Kidney (tissue), 13 donors: ENCODE measurements at regions not wholly inside any gene's neighbourhood (a gene's known extent, or its start where the extent isn't known, plus 50 kb on each side); places are given as distances from the start of the nearest gene placed in this dataset.

Source experiments
- DNase-seq, 5 donors: peaks; one replicate each; pipeline ENCODE4 v3.0.0-alpha.2; 2013 to 2020
- FAIRE-seq: peaks from 2 replicates; lab custom pipeline; 2012; peaks lifted over from hg19 to GRCh38; lab: Jason Lieb, UNC
- H3K27ac ChIP-seq, 2 donors: one replicate each; pipeline ENCODE4 v1.7.0; 2013; ENCODE audit warnings: low read depth in 2 of 2, low read length in 2 of 2, inconsistent platforms in 1 of 2
- H3K27me3 ChIP-seq: one replicate; pipeline ENCODE4 v1.7.1; 2013; ENCODE audit warnings: low read length, inconsistent platforms; ENCODE audit not compliant: control insufficient read depth, insufficient read depth
- H3K36me3 ChIP-seq, 3 donors: one replicate each; pipeline versions ENCODE4 v1.7.0 to v1.7.1; 2013; ENCODE audit warnings: low read length in 3 of 3, control low read depth in 1 of 3, inconsistent platforms in 1 of 3; ENCODE audit not compliant: insufficient read depth in 3 of 3, control insufficient read depth in 2 of 3
- H3K4me1 ChIP-seq, 3 donors: one replicate each; pipeline versions ENCODE4 v1.7.0 to v1.7.1; 2013; ENCODE audit warnings: low read length in 3 of 3, inconsistent platforms in 1 of 3, low read depth in 1 of 3; ENCODE audit not compliant: control insufficient read depth in 2 of 3, insufficient read depth in 2 of 3
- H3K4me3 ChIP-seq, 3 donors: one replicate each; pipeline versions ENCODE4 v1.7.0 to v1.8.1; 2013; ENCODE audit warnings: low read length in 3 of 3, control low read depth in 1 of 3, inconsistent platforms in 1 of 3
- H3K9ac ChIP-seq, 3 donors: one replicate each; pipeline versions ENCODE4 v1.7.0 to v1.7.1; 2013; ENCODE audit warnings: low read length in 3 of 3, control low read depth in 1 of 3, inconsistent platforms in 1 of 3
- H3K9me3 ChIP-seq, 3 donors: one replicate each; pipeline versions ENCODE4 v1.7.0 to v1.7.1; 2013; ENCODE audit warnings: low read length in 3 of 3, control low read depth in 1 of 3, inconsistent platforms in 1 of 3; ENCODE audit not compliant: control insufficient read depth in 2 of 3, insufficient read depth in 1 of 3
- intact Hi-C: fragments of 100-400 bp; cut with DNase I; formaldehyde crosslinking; loops from one replicate; pipeline ENCODE4 v1.11.1; 2022
- TF ChIP-seq, protein P1 (sequence below): IDR thresholded peaks from 3 replicates; pipeline ENCODE4 v1.5.1; 2012; ENCODE audit warnings: mild to moderate bottlenecking, moderate library complexity, borderline replicate concordance; ENCODE audit not compliant: insufficient read depth; ENCODE audit errors: extremely low read depth
- donor health status: control.
- donor health status: control.
- donor health status: control.
- donor health status: control.
- donor health status: control.
- donor health status: DM: yes; HTN: yes; CAD: no.
- donor health status: Normal renal cell carcinoma (clear cell type).

DNA sequence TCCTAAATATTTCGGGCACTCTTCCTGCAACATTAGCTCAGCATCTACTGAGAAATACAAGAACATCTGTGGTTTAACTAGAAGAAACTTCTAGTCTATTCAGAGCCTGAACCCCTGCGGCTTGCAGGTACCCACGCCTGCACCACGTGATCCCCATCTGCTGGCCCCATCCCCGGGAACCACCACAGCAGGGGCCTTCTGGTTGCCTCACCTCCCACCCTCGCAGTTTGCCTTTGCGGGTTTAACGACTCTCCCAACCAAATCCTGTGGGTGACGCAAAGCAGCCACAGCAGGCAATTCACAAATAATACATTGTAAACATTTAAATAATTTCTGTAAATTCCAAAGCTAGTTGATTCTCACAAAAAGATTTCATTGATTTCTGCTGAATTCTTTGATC is 90.2 kb upstream of the TMEM18 start:
- H3K36me3 ChIP-seq: no peaks in the 10 kb centered on the region
- H3K4me1 ChIP-seq: no peaks in the 10 kb centered on the region
- no peak overlapping the region for H3K9ac ChIP-seq
- no peak overlapping the region for H3K4me3 ChIP-seq
- H3K27me3 ChIP-seq: no peaks in the 10 kb centered on the region
- no peak for FAIRE-seq
- DNase-seq: no peak
- intact Hi-C loops: no loop called here
- TF ChIP-seq, protein P1, sequence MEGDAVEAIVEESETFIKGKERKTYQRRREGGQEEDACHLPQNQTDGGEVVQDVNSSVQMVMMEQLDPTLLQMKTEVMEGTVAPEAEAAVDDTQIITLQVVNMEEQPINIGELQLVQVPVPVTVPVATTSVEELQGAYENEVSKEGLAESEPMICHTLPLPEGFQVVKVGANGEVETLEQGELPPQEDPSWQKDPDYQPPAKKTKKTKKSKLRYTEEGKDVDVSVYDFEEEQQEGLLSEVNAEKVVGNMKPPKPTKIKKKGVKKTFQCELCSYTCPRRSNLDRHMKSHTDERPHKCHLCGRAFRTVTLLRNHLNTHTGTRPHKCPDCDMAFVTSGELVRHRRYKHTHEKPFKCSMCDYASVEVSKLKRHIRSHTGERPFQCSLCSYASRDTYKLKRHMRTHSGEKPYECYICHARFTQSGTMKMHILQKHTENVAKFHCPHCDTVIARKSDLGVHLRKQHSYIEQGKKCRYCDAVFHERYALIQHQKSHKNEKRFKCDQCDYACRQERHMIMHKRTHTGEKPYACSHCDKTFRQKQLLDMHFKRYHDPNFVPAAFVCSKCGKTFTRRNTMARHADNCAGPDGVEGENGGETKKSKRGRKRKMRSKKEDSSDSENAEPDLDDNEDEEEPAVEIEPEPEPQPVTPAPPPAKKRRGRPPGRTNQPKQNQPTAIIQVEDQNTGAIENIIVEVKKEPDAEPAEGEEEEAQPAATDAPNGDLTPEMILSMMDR: no peak
- H3K27ac ChIP-seq: no peak overlapping the region
- no peaks in the 10 kb centered on the region for H3K9me3 ChIP-seq

DNA sequence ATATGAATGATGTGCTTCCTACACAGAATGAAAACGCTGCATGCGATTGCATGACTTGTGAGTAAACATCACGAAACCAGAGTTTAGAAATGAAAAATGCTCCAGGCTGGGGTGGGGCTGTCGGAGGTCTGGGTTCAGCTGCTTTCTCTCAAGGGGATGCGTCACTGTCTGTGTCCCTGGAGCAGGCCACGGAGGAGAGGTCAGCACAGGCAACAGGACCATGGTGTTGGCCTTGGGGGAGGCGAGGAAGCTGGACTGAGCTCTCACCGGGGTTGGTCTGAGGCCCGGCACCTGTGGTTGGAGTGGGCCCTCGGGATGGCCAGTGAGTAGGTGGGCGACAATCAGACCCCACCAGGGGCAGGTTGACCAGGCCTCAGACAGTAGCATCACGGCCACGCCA is 89.0 kb upstream of the TMEM18 start:
- TF ChIP-seq, protein P1: no peak
- Histone ChIP-seq H3K4me1 (no peaks in the 10 kb centered on the region), H3K9ac (no peak overlapping the region), H3K27ac (no peak overlapping the region), H3K36me3 (no peaks in the 10 kb centered on the region), H3K27me3 (no peaks in the 10 kb centered on the region), H3K4me3 (no peak overlapping the region), H3K9me3 (no peaks in the 10 kb centered on the region)
- FAIRE-seq: no peak
- no peak for DNase-seq
- intact Hi-C loops: no loop called here

DNA sequence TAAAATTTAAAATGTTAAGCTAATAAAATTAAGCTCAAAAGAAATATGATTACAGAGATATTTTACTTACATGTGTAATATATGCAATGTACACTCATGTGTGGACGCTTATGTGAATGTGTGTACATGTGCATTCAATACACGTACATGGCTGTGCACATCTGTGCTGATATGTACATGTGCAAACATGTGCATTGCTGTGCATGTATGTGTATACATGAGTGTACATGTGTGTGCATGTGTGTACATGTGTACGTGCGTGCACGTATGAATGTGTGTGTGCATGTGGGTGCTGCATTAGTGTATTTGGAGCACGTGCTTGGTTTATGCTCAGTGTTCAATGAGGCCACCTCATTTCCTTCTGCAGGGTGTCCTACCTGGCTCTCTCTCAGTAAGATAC is 88.2 kb upstream of the TMEM18 start:
- DNase-seq (no peak), FAIRE-seq (no peak)
- no peaks in the 10 kb centered on the region for H3K4me1 ChIP-seq
- intact Hi-C loops: no loop called here
- no peak overlapping the region for H3K9ac ChIP-seq
- H3K4me3 ChIP-seq: no peak overlapping the region
- no peaks in the 10 kb centered on the region for H3K9me3 ChIP-seq
- no peak overlapping the region for H3K27ac ChIP-seq
- H3K27me3 ChIP-seq: no peaks in the 10 kb centered on the region
- H3K36me3 ChIP-seq: no peaks in the 10 kb centered on the region
- TF ChIP-seq, protein P1: no peak
